ENCODE measurements at regions not wholly inside any gene's neighbourhood (a gene's known extent, or its start where the extent isn't known, plus 50 kb on each side); places are given as distances from the start of the nearest gene placed in this dataset.

- no peaks in the 10 kb centered on the region for H3K36me3 ChIP-seq (replicated peaks in 1 of 2; ENCODE audit: control insufficient read depth in 1 of 2, insufficient read depth in 2 of 2, low read length in 2 of 2)
- WGBS (ENCODE audit: insufficient coverage), result 82% methylated on average over 1 of the region's 2 CpGs
- no peaks in the 10 kb centered on the region for H3K9me3 ChIP-seq (replicated peaks in 1 of 2; ENCODE audit: control insufficient read depth in 1 of 2, insufficient read depth in 1 of 2, low read length in 2 of 2)
- Mint-ChIP-seq H3K27me3 (ENCODE audit: low read depth in 3 of 3) (peaks cover 7 to 15% (median 11%) of the 10 kb centered on the region in 3 donors), H3K9me3 (no peaks in the 10 kb centered on the region), H3K4me3 (no peak overlapping the region), H3K4me1 (no peaks in the 10 kb centered on the region), H3K27ac (no peak overlapping the region), H3K36me3 (no peaks in the 10 kb centered on the region)
- no peaks in the 10 kb centered on the region for H3K4me1 ChIP-seq (ENCODE audit: control insufficient read depth in 1 of 2, insufficient read depth in 2 of 2, low read length in 2 of 2)
- DNase-seq, result no peak
- peaks cover 0 to 3% of the 10 kb centered on the region in 2 donors for H3K27me3 ChIP-seq (ENCODE audit: control insufficient read depth in 2 of 2, insufficient read depth in 2 of 2, low read length in 2 of 2)
- intact Hi-C loops (cut with micrococcal nuclease), result no loop called here
- TF ChIP-seq, protein P1, sequence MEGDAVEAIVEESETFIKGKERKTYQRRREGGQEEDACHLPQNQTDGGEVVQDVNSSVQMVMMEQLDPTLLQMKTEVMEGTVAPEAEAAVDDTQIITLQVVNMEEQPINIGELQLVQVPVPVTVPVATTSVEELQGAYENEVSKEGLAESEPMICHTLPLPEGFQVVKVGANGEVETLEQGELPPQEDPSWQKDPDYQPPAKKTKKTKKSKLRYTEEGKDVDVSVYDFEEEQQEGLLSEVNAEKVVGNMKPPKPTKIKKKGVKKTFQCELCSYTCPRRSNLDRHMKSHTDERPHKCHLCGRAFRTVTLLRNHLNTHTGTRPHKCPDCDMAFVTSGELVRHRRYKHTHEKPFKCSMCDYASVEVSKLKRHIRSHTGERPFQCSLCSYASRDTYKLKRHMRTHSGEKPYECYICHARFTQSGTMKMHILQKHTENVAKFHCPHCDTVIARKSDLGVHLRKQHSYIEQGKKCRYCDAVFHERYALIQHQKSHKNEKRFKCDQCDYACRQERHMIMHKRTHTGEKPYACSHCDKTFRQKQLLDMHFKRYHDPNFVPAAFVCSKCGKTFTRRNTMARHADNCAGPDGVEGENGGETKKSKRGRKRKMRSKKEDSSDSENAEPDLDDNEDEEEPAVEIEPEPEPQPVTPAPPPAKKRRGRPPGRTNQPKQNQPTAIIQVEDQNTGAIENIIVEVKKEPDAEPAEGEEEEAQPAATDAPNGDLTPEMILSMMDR (IDR thresholded peaks at IDR 0.05), result no peak
- no peak overlapping the region for H3K9ac ChIP-seq (ENCODE audit: insufficient read depth, low read length, poor library complexity, severe bottlenecking)
- no peaks in the 10 kb centered on the region for H4K20me1 ChIP-seq (ENCODE audit: insufficient read depth, low read length)
- no peaks in the 10 kb centered on the region for H3K79me2 ChIP-seq (ENCODE audit: insufficient read depth, low read length)
- no peak overlapping the region for H3K4me2 ChIP-seq (replicated peaks; ENCODE audit: extremely low read depth, low read length, poor library complexity, severe bottlenecking)
- no peak overlapping the region for H3K4me3 ChIP-seq (replicated peaks in 1 of 3; ENCODE audit: low read depth in 2 of 3, low read length in 3 of 3)
- H2AFZ ChIP-seq (ENCODE audit: insufficient read depth, low read depth, low read length, poor library complexity, severe bottlenecking), result no peak overlapping the region
- H3K27ac ChIP-seq (ENCODE audit: low read depth in 1 of 2, low read length in 2 of 2), result no peak overlapping the region
Measured at GRCh38 chr4:26105337-26105736, 191.3 kb downstream of the SMIM20 start.

GRCh38 chr4:26105815-26106699 lies 192.0 kb downstream of the SMIM20 start:
- no peak overlapping the region for H3K4me3 Mint-ChIP-seq

More at GRCh38 chr4:26105815-26106699, 192.0 kb downstream of the SMIM20 start:
- Mint-ChIP-seq H3K9me3 (peaks cover 0 to 7% (median 1%) of the 10 kb centered on the region in 7 donors), H3K27me3 (ENCODE audit: low read depth in 3 of 3) (peaks cover 10 to 18% (median 16%) of the 10 kb centered on the region in 3 donors), H3K27ac (no peak overlapping the region), H3K36me3 (no peaks in the 10 kb centered on the region), H3K4me1 (no peaks in the 10 kb centered on the region)
- peak in 1 of 3 donors; percentile 23 for DNase-seq
- TF ChIP-seq, protein P1 (IDR thresholded peaks at IDR 0.05), result no peak
- 20% methylated on average over 1 of the region's 7 CpGs for WGBS (ENCODE audit: insufficient coverage)
- Histone ChIP-seq H3K4me2 (replicated peaks; ENCODE audit: extremely low read depth, low read length, poor library complexity, severe bottlenecking) (no peak overlapping the region), H3K9ac (ENCODE audit: insufficient read depth, low read length, poor library complexity, severe bottlenecking) (no peak overlapping the region), H3K27me3 (ENCODE audit: control insufficient read depth in 2 of 2, insufficient read depth in 2 of 2, low read length in 2 of 2) (peaks cover 0 to 3% of the 10 kb centered on the region in 2 donors), H3K9me3 (replicated peaks in 1 of 2; ENCODE audit: control insufficient read depth in 1 of 2, insufficient read depth in 1 of 2, low read length in 2 of 2) (no peaks in the 10 kb centered on the region), H3K36me3 (replicated peaks in 1 of 2; ENCODE audit: control insufficient read depth in 1 of 2, insufficient read depth in 2 of 2, low read length in 2 of 2) (no peaks in the 10 kb centered on the region), H3K79me2 (ENCODE audit: insufficient read depth, low read length) (no peaks in the 10 kb centered on the region), H3K27ac (ENCODE audit: low read depth in 1 of 2, low read length in 2 of 2) (no peak overlapping the region), H3K4me1 (ENCODE audit: control insufficient read depth in 1 of 2, insufficient read depth in 2 of 2, low read length in 2 of 2) (no peaks in the 10 kb centered on the region), H3K4me3 (replicated peaks in 1 of 3; ENCODE audit: low read depth in 2 of 3, low read length in 3 of 3) (no peak overlapping the region), H2AFZ (ENCODE audit: insufficient read depth, low read depth, low read length, poor library complexity, severe bottlenecking) (no peak overlapping the region), H4K20me1 (ENCODE audit: insufficient read depth, low read length) (no peaks in the 10 kb centered on the region)
- intact Hi-C loops (cut with micrococcal nuclease), result no loop called here

All from CD14-positive monocyte (primary cell).